Thyroid gland (tissue), 4 donors: ENCODE measurements at regions not wholly inside any gene's neighbourhood (a gene's known extent, or its start where the extent isn't known, plus 50 kb on each side); places are given as distances from the start of the nearest gene placed in this dataset.

Source experiments
- DNase-seq, 2 donors: peaks; one replicate each; pipeline ENCODE4 v3.0.0-alpha.2; 2019
- H3K27ac ChIP-seq, 3 donors: fragments of 200-600 bp; sonication (generic); 1 replicate in 2 of 3; 2 replicates in 1 of 3; pipeline ENCODE4 v1.5.1; 2016 to 2019; ENCODE audit warnings: mild to moderate bottlenecking in 1 of 3, moderate library complexity in 1 of 3
- H3K27me3 ChIP-seq: fragments of 200-600 bp; sonication (generic); one replicate; pipeline ENCODE4 v1.5.1; 2019
- H3K36me3 ChIP-seq, 2 donors: fragments of 200-600 bp; sonication (generic); one replicate each; pipeline ENCODE4 v1.5.1; 2016 to 2019
- H3K4me1 ChIP-seq, 2 donors: fragments of 200-600 bp; sonication (generic); one replicate each; pipeline ENCODE4 v1.5.1; 2017 to 2019
- H3K4me3 ChIP-seq, 3 donors: fragments of 200-600 bp; sonication (generic); replicated peaks in 1 of 3; 1 replicate in 2 of 3; 2 replicates in 1 of 3; pipeline ENCODE4 v1.5.1; 2016; ENCODE audit warnings: mild to moderate bottlenecking in 1 of 3
- H3K9me3 ChIP-seq: fragments of 200-600 bp; sonication (generic); one replicate; pipeline ENCODE4 v1.5.1; 2017
- CTCF ChIP-seq, 6 experiments: fragments of 200-600 bp in 3 of 6; fragments of 450-650 bp in 3 of 6; sonication (generic) in 3 of 6; IDR thresholded peaks; one replicate each; pipeline ENCODE4 v1.5.1; 2016 to 2019; ENCODE audit warnings: antibody characterized with exemption in 6 of 6, mild to moderate bottlenecking in 2 of 6, inconsistent platforms in 1 of 6, moderate library complexity in 1 of 6
- POLR2A ChIP-seq, 2 donors: fragments of 450-650 bp; IDR thresholded peaks; one replicate each; pipeline ENCODE4 v1.6.1; 2017; ENCODE audit warnings: antibody characterized with exemption in 2 of 2, mild to moderate bottlenecking in 2 of 2, moderate library complexity in 1 of 2
- WGBS, 2 donors: methylation state at CpG; one replicate each; pipeline ENCODE4 v1.1.5; 2017; 5-methylcytosine and 5-hydroxymethylcytosine counted together
- intact Hi-C: fragments of 100-400 bp; cut with DNase I; formaldehyde crosslinking; loops from one replicate; pipeline ENCODE4 v1.15.1; 2023

GRCh38 chr17:62868008-62868407 is 59.9 kb upstream of the MARCHF10 start:
- Histone ChIP-seq H3K27ac (no peak overlapping the region), H3K36me3 (no peaks in the 10 kb centered on the region), H3K27me3 (no peaks in the 10 kb centered on the region), H3K9me3 (no peaks in the 10 kb centered on the region), H3K4me3 (no peak overlapping the region), H3K4me1 (no peaks in the 10 kb centered on the region)
- TF ChIP-seq CTCF (IDR thresholded peaks at IDR 0.05) (no peak), POLR2A (IDR thresholded peaks at IDR 0.05) (no peak)
- intact Hi-C loops: no loop called here
- 95% methylated on average over 4 of the region's 4 CpGs for WGBS, 2 donors
- DNase-seq: no peak

GRCh38 chr17:62867303-62867702 is 59.2 kb upstream of the MARCHF10 start:
- Histone ChIP-seq H3K27ac (no peak overlapping the region), H3K27me3 (no peaks in the 10 kb centered on the region), H3K4me1 (no peaks in the 10 kb centered on the region), H3K9me3 (no peaks in the 10 kb centered on the region), H3K4me3 (no peak overlapping the region), H3K36me3 (no peaks in the 10 kb centered on the region)
- no peak for DNase-seq
- TF ChIP-seq POLR2A (IDR thresholded peaks at IDR 0.05) (no peak), CTCF (IDR thresholded peaks at IDR 0.05) (no peak)
- intact Hi-C loops: no loop called here
- WGBS, 2 donors: 67 to 77% methylated on average over 5 of the region's 5 CpGs

GRCh38 chr17:62866471-62866870 is 58.4 kb upstream of the MARCHF10 start:
- Histone ChIP-seq H3K4me3 (no peak overlapping the region), H3K4me1 (no peaks in the 10 kb centered on the region), H3K36me3 (no peaks in the 10 kb centered on the region), H3K27me3 (no peaks in the 10 kb centered on the region), H3K27ac (no peak overlapping the region), H3K9me3 (no peaks in the 10 kb centered on the region)
- intact Hi-C loops: no loop called here
- 72 to 77% methylated on average over 3 of the region's 3 CpGs for WGBS, 2 donors
- no peak for DNase-seq
- no peak for TF ChIP-seq POLR2A (IDR thresholded peaks at IDR 0.05)
- TF ChIP-seq CTCF (IDR thresholded peaks at IDR 0.05): no peak

GRCh38 chr17:62865586-62865985 is 57.5 kb upstream of the MARCHF10 start:
- intact Hi-C loops: no loop called here

GRCh38 chr17:62862251-62862650 is 54.1 kb upstream of the MARCHF10 start:
- intact Hi-C loops: no loop called here
- H3K27ac ChIP-seq: no peak overlapping the region
- no peak for TF ChIP-seq POLR2A (IDR thresholded peaks at IDR 0.05)
- no peak for TF ChIP-seq CTCF (IDR thresholded peaks at IDR 0.05)

More at GRCh38 chr17:62865586-62865985, 57.5 kb upstream of the MARCHF10 start:
- no peaks in the 10 kb centered on the region for H3K4me1 ChIP-seq
- WGBS, 2 donors: 100% methylated on average over 1 of the region's 1 CpG
- H3K4me3 ChIP-seq: no peak overlapping the region
- no peak for DNase-seq
- no peaks in the 10 kb centered on the region for H3K27me3 ChIP-seq
- no peaks in the 10 kb centered on the region for H3K9me3 ChIP-seq
- H3K27ac ChIP-seq: no peak overlapping the region
- TF ChIP-seq CTCF (IDR thresholded peaks at IDR 0.05) (no peak), POLR2A (IDR thresholded peaks at IDR 0.05) (no peak)
- no peaks in the 10 kb centered on the region for H3K36me3 ChIP-seq

More at GRCh38 chr17:62862251-62862650, 54.1 kb upstream of the MARCHF10 start:
- WGBS, 2 donors: 95 to 97% methylated on average over 2 of the region's 2 CpGs
- H3K27me3 ChIP-seq: no peaks in the 10 kb centered on the region
- no peak for DNase-seq
- H3K36me3 ChIP-seq: no peaks in the 10 kb centered on the region
- no peaks in the 10 kb centered on the region for H3K9me3 ChIP-seq
- no peaks in the 10 kb centered on the region for H3K4me1 ChIP-seq
- no peak overlapping the region for H3K4me3 ChIP-seq
